Ishikawa (cell line): ENCODE measurements at regions not wholly inside any gene's neighbourhood (a gene's known extent, or its start where the extent isn't known, plus 50 kb on each side); places are given as distances from the start of the nearest gene placed in this dataset.

Experiments
- EGR1 ChIP-seq: IDR thresholded peaks from 2 replicates; pipeline ENCODE4 v1.6.1; 2012
- YY1 ChIP-seq: IDR thresholded peaks from 2 replicates; pipeline ENCODE4 v1.6.1; 2012; ENCODE audit warnings: low read depth

- TF ChIP-seq EGR1 (no peak), YY1 (no peak)
Observed at GRCh38 chr2:209253544-209253943, 170.3 kb upstream of the MAP2 start.
